A673 (cell line): ENCODE measurements at regions not wholly inside any gene's neighbourhood (a gene's known extent, or its start where the extent isn't known, plus 50 kb on each side); places are given as distances from the start of the nearest gene placed in this dataset.

Experiments
- BruUV-seq: library from RNA; stranded (reverse); fragments of 400-500 nt; replicated peaks from 2 replicates; lab custom pipeline; 2021; lab: Mats Ljungman, UMichigan
- CTCF ChIA-PET: fragments of 300-600 bp; sonication (Branson Sonifier 250); formaldehyde crosslinking; loops from one replicate; lab custom pipeline; 2022; ENCODE audit warnings: antibody characterized with exemption; lab: Charles Lee
- POLR2A ChIA-PET: fragments of 300-600 bp; sonication (Branson Sonifier 250); formaldehyde crosslinking; loops from one replicate; lab custom pipeline; 2022; ENCODE audit warnings: antibody characterized with exemption; ENCODE audit not compliant: low non-redundant PET; lab: Charles Lee
- DNase-seq: peaks from one replicate; pipeline ENCODE4 v3.0.0-alpha.2; 2015; ENCODE audit warnings: low spot score
- H3K27ac ChIP-seq: fragments of 200-600 bp; sonication (generic); 2 replicates; pipeline ENCODE4 v1.5.1; 2016; ENCODE audit warnings: mixed run types, low read depth, mild to moderate bottlenecking, mixed read lengths, antibody characterized with exemption, low read length; ENCODE audit not compliant: poor library complexity, severe bottlenecking
- H3K27me3 ChIP-seq: fragments of 200-600 bp; sonication (generic); replicated peaks from 2 replicates; pipeline ENCODE4 v1.6.1; 2017; ENCODE audit warnings: mixed run types, low read depth, mild to moderate bottlenecking, mixed read lengths, antibody characterized with exemption, low read length; ENCODE audit not compliant: insufficient read depth, poor library complexity
- H3K36me3 ChIP-seq: fragments of 200-600 bp; sonication (generic); 2 replicates; pipeline ENCODE4 v1.6.1; 2016; ENCODE audit warnings: mixed run types, mild to moderate bottlenecking, mixed read lengths, antibody characterized with exemption, low read length; ENCODE audit not compliant: insufficient read depth, poor library complexity, severe bottlenecking
- H3K4me1 ChIP-seq: fragments of 200-600 bp; sonication (generic); 2 replicates; pipeline ENCODE4 v1.6.1; 2017; ENCODE audit warnings: mixed run types, mild to moderate bottlenecking, mixed read lengths, antibody characterized with exemption, low read length; ENCODE audit not compliant: insufficient read depth, poor library complexity, severe bottlenecking
- H3K4me3 ChIP-seq: fragments of 200-600 bp; sonication (generic); 2 replicates; pipeline ENCODE4 v1.5.1; 2016; ENCODE audit warnings: low read depth, mixed run types, mild to moderate bottlenecking, mixed read lengths, low read length; ENCODE audit not compliant: poor library complexity, severe bottlenecking
- H3K9me3 ChIP-seq: fragments of 200-600 bp; sonication (generic); 2 replicates; pipeline ENCODE4 v1.6.1; 2016; ENCODE audit warnings: mixed run types, low read depth, mild to moderate bottlenecking, mixed read lengths, antibody characterized with exemption, low read length; ENCODE audit not compliant: poor library complexity, severe bottlenecking
- CTCF ChIP-seq: fragments of 300-800, 200-600 bp; sonication (generic); conservative IDR thresholded peaks from 2 replicates; pipeline ENCODE4 v1.5.1; 2017; ENCODE audit warnings: low read depth, mild to moderate bottlenecking, antibody characterized with exemption, low read length, moderate library complexity, mixed read lengths
- EZH2 ChIP-seq: fragments of 200-600 bp; sonication (generic); IDR thresholded peaks from 2 replicates; pipeline ENCODE4 v1.6.1; 2017; ENCODE audit warnings: borderline replicate concordance, low read depth, mild to moderate bottlenecking, mixed read lengths, antibody characterized with exemption, low read length; ENCODE audit not compliant: poor library complexity, severe bottlenecking
- intact Hi-C: fragments of 100-400 bp; cut with micrococcal nuclease; formaldehyde crosslinking; loops from one replicate; pipeline ENCODE4 v1.10.0; 2022; ENCODE audit not compliant: unreplicated experiment

GRCh38 chr5:166758151-166758550 lies 1533.3 kb upstream of the WWC1 start:
- no peaks in the 10 kb centered on the region for H3K36me3 ChIP-seq
- no peak for DNase-seq
- H3K9me3 ChIP-seq: no peaks in the 10 kb centered on the region
- intact Hi-C loops: no loop called here
- H3K27ac ChIP-seq: no peak overlapping the region
- ChIA-PET CTCF (no interaction called here), POLR2A (no interaction called here)
- H3K27me3 ChIP-seq: no peaks in the 10 kb centered on the region
- TF ChIP-seq EZH2 (no peak), CTCF (no peak)
- H3K4me1 ChIP-seq: no peaks in the 10 kb centered on the region
- no peak overlapping the region for H3K4me3 ChIP-seq
- BruUV-seq: no TSS peak

- TF ChIP-seq CTCF (no peak), EZH2 (no peak)
- DNase-seq: no peak
- no peaks in the 10 kb centered on the region for H3K36me3 ChIP-seq
- H3K9me3 ChIP-seq: no peaks in the 10 kb centered on the region
- no peaks in the 10 kb centered on the region for H3K27me3 ChIP-seq
- BruUV-seq: no TSS peak
- ChIA-PET POLR2A (no interaction called here), CTCF (no interaction called here)
- H3K4me1 ChIP-seq: no peaks in the 10 kb centered on the region
- no peak overlapping the region for H3K4me3 ChIP-seq
- intact Hi-C loops: no loop called here
- H3K27ac ChIP-seq: no peak overlapping the region
Measured at GRCh38 chr5:166767858-166768257, 1523.6 kb upstream of the WWC1 start.

GRCh38 chr5:166768536-166768935 lies 1522.9 kb upstream of the WWC1 start:
- no peak overlapping the region for H3K27ac ChIP-seq
- BruUV-seq: no TSS peak
- CTCF ChIA-PET: no interaction called here
- DNase-seq: no peak
- H3K9me3 ChIP-seq: no peaks in the 10 kb centered on the region
- H3K27me3 ChIP-seq: no peaks in the 10 kb centered on the region
- H3K4me3 ChIP-seq: no peak overlapping the region
- no peaks in the 10 kb centered on the region for H3K36me3 ChIP-seq
- POLR2A ChIA-PET: no interaction called here
- intact Hi-C loops: no loop called here
- H3K4me1 ChIP-seq: no peaks in the 10 kb centered on the region
- TF ChIP-seq EZH2 (no peak), CTCF (no peak)
